CD4-positive, alpha-beta T cell treated with Interleukin-15 for 1 hour (primary cell): ENCODE measurements at regions not wholly inside any gene's neighbourhood (a gene's known extent, or its start where the extent isn't known, plus 50 kb on each side); places are given as distances from the start of the nearest gene placed in this dataset.

Experiments
- DNase-seq: peaks from one replicate; pipeline ENCODE4 v3.0.0-alpha.2; 2020

DNA sequence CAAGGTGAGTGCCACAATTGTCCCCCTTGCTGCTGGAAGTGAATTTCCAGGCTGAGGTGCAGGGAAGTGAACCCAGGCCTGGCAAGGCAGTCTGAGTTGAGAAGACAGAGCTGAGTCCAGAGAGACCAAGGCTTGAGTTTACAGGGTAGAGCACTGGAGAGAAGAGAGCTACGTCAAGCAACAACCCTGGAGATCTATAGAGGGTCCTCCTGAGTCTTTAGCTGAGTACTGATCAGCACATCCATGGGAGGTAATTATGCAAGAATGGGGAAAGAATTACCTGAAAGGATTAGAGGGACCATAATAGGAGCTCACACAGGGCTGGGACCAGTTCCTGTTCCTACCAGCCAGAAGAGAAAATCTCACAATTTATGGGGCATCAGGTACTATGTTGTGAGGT lies 190.7 kb downstream of the NEDD1 start:
- no peak for DNase-seq

DNA sequence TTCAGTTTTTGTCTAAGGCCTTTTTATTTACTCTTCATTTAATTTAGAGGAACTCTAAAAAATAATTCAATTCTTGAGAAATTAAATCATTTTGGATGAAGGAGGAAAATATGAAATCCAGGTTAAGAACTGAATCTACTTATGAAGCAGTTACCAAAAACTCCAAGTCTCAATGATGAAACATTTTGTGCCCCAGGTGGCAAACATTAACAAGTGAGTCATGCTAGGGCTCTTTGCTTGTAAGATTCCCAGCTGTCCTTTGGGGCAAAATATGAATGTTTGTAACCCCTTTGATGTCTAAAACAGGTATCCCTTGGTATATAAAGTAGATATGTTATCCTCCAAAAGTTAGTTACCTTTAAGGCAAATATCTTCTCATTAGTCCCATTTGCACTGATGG lies 202.4 kb downstream of the NEDD1 start:
- DNase-seq: no peak

DNA sequence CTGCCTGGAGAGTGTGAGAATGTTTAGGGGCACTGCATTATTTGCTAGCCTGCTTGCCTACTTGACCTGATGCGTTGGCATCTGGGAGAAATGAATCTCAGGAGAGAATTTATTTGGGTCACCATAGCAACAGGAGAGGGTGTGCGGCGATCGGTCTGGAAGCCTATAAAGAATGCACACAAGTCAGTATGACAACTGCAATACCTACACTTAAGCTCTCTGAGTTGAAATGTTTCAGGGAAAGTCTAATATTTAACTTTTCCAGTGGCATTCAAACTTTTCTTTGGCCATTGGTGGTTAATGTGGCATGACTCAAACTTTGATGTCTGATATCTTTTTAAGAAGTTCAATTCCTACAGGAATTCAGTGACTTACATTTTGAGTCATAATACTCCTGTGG lies 205.1 kb downstream of the NEDD1 start:
- no peak for DNase-seq

DNA sequence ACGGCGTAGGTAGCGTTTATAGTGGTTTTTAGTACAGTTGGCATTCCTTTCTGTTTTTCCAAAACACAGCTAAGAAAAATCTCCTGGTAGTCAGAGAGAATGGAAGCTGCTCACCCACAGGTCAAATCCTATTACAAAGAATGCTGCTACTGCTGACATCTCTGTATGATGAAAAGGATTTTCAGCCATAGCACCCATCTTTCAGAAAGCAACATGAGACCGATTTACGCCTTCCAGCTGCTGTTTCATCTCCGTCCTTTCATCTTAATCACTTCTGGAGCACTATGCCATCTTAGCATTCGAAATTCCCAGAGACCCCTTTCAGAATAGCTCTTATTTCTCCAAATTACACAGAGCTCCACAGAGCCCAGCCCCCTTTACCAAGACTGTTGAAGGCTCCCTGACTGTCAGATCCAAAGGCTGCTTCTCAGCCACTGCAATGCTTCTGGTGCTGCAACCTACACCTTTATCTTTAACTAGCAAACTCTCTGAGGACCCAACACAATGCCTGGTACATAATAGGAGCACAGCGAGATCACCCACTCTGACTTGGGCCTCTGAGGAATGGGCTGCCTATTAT lies 211.8 kb downstream of the NEDD1 start:
- no peak for DNase-seq

DNA sequence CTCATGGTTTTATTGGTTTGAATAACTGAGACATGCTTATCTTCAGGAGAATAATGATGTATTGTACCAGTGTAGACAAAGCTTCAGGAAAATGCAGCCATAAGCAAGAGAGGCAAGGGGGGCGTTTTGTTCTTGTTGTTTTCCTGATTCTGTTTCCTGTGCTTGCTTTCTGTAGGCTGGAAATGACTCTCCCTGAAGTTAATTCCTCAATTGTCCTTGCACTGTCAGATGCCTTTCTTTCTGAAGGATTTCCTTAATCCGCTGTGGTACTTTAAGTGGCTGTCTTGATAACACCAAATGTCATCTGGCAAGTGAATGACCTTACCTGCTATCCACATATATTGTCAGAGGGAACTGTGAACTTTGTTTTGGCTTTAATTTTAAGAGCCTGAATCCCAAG lies 220.0 kb downstream of the NEDD1 start:
- no peak for DNase-seq

DNA sequence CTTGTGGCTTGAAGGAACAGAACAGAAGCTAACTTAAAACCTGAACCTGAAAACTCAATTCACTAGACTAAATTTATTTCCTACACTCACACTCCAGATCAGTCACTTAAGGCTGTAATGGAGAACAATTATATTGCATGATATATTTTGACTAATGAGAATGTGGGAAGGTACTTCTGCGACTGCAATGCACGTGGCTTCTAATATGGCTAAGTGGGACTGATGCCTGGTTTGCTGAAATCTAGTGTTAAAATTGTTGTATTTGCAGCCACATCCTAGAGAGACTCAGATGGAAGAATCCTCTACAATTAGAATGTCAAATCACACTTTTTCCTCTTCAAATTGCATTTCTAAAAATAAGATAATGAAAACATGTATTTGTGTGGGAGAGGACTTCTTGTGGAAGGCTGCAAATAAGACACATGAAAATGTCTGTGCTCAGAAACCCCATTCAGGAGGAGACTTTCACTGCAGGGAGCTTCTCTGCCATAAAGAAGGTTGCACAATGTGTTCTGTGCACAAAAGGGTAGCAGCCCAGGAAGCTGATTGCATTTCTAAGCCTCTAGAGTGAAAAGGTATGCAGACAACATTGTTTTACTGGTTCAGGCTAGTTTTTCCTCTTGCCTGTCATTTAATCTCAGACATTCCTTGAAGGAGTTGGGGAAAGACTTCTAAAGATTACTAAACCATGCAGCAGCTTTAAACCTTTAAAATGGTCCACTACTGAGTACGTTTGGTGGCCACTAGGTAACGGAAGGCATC lies 224.3 kb downstream of the NEDD1 start:
- DNase-seq: no peak

DNA sequence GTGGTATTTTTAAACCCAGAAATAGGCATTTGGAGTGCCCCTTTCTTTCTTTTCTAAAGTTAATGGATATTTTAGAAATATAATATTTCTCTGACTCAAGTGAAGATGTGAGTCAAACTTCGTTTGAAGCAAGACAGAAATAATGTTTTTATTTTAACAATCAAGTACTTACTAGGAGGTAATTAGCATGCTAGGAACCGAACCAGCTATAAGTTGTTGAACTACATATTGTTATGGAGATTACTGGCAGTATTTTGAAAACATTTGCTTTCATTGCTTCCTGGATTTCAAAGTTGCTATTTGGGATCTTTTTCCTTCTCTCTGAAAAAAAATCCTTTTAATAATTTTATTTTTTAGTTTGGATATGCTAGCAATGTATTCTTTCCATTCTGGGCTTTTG lies 225.2 kb downstream of the NEDD1 start:
- DNase-seq: no peak

DNA sequence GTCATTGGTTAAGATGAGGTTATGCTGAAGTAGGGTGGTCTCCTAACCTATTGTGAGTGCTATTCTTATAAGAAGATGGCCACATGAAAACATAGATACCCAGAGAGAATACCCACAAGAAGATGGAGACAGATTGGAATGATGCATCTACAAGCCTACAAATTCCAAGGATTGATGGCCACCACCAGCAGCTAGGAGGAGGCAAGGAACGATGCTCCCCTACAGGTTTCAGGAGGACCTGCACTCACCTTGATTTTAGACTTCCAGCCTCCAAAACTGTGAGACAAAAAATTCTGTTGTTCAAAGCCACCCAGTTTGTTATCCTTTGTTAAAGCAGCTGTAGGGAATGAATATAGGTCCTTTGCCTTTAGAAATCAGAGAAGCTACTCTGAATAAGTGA lies 227.4 kb downstream of the NEDD1 start:
- no peak for DNase-seq

DNA sequence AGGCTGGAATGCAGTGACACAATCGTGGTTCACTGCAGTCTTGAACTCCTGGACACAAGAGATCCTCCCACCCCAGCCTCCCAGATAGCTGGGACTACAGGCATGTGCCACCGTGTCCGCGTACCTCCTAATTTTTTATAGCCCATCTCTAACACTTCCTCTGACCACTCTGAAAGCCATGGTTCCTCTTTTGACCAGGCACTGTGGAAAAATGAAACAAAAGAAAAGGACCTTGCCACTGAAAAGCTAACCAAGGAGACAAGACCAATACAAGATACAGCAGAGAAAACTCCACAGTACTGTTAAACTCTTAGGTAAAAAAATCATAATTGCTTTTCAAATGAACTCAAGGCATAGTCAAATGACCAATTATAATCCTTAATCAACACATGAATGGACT lies 233.3 kb downstream of the NEDD1 start:
- no peak for DNase-seq

DNA sequence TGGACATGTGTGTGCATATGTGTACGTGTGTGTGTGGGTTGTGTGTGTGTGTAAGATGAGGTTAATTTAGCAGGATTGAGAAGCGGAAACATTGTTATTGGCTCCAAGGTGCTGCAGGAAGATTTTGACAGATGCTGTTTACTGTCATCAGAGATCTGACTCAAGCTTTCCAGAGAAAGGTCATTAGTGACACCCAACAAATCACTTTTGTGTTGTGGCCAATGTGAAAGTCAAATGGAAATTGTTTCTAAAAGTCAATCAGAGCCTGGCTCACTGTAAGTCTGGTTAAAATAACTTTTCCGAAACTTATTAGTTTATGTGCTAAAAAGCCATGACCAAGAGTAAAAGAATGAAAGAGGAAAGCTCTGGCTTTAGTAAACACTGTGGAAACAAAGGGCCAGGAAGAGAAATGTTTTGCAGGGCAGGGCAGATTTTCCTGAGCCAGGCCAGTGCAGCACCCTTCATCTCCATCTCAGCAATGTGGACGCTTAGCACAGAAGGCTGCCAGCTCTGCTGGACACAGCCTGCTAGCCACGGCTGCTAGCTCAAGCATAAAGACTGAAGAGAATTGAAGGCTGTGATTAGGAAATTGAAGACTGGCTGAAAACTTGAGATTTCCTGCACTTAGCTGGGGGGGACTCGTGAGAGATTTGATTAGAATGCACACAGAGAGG lies 235.8 kb downstream of the NEDD1 start:
- DNase-seq: no peak

DNA sequence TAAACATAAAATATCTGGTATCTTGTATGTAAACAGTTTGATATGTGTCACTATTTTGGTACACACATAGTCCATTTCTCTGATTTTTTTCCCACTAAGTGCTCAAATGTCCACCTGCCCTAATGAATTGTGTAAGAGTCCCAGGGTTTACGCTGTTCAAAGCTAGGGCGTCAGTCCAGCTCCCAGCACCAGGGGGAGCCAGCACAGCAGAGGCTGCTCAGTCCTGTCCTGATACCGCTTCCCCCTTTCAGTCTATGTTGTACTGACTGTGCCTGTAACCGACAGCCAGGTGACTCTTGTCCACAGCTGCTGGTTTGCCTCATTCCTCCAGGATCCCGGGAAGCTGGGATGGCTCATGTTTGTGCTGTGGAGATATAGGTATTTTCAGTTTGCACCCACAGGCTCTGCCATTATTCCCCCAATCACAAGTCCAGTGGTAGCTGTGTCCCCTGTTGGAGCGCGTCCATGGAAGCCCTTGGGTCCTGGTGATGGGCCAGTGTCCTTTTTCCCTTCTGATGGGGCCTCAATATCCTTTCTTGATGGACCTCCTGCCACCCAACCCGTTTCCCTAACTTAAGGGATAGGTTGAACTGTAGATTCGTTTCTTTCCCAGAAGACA lies 242.0 kb downstream of the NEDD1 start:
- DNase-seq: peak; percentile 40

DNA sequence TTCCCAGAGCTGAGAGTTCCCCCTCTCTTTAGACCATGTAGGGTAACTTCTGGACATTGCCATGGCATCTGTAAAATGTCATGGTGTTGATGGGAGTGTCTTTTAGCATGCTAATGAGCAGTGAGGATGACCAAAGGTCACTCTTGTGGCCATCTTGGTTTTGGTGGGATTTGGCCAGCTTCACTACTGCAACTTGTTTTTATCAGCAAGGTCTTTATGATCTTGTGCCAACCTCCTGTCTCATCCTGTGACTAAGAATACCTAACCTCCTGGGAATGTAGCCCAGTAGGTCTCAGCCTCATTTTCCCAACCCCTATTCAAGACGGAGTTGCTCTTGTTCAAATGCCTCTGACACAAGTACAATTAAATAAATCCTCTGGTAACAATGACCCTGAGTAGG lies 244.4 kb downstream of the NEDD1 start:
- no peak for DNase-seq

DNA sequence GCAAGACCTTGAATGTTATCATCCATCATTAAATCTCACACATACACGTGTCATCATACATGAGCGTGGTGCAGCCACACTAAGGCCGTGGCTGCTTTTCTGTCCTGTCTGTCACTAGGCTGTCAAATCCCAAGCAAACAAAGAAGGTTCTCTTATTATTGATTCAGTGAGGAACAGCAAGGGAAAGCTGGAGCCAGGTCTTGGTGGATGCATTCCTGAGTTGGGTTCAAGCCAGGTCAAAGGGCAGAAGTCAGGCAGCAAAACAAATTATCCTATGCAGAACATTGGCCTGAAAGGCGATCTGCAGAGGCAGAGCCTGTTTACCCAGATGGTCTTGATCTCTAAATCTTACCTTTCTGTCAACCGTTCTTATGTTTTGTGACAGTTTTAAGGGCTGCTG lies 252.3 kb downstream of the NEDD1 start:
- no peak for DNase-seq

DNA sequence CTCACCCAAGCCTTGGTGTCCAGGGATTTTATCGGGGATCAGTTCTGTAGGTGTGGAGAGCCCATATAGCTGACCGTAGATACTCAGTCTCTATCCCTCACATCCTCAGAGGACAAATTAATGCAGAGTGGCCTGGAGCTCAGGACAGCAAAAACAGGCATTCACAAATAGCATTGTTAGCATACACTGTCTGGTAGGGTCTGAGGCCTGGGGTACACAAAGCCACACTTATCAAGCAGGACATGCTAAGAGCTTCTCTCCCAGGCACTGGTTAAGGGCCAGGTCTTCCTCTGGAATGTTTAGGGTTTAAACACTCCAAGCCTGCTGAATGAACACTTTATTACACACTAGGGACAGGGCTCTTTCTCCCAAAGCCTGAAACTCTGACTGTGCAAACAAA lies 253.2 kb downstream of the NEDD1 start:
- no peak for DNase-seq

DNA sequence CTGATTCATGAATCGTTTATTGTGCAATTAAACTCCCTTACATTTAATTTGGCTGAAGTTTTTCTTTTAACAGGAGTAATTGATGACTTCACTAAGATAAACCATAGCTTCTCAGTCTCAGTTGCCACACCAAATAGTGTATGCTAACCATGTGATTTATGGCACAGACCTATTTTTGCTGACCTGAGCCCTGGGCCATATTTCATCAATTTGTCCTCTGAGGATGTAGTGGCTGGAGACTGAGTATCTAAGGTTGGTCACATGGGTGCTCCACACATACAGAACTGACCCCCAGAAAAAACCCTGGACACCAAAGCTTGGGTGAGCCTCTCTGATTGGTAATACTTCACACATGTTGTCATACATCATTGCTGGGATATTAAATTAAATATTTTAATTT lies 255.1 kb downstream of the NEDD1 start:
- DNase-seq: no peak

DNA sequence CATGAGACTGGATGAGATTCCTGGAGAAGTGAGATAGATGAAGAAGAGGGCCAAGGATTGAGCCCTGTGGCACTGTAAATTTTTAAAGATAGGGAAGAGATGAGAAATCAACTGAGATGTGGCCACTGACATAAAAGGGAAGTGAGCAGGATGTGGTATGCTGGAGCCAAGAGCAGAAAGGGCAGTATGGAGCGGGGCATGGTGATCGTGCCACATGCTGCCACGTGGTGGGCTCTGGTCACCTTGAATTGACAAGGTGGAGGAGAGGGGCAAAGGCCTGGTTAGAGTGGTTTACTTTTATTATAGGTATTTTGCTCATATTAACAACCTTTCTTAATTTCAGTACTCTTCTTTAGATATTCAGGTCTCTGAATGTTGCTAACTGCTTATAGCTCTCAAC lies 257.9 kb downstream of the NEDD1 start:
- no peak for DNase-seq

DNA sequence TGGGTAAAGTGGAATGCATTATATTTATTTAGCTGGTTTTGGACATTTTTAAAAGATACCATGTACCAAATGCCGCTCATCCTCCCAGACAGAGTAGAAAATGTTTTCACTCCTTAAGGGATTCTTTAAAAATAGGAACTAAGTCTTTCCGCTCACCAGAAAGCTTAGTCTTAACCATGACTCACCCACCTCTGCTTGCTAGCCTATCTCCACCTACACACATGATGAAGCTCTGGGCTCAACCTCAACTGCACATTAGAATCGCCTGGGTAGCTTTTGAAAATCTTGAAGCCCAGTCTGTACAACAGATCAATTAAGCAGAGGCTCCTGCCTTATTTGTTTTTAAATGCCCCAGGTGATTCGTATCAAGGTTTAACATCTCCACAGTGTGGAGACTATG lies 260.5 kb downstream of the NEDD1 start:
- DNase-seq: no peak

DNA sequence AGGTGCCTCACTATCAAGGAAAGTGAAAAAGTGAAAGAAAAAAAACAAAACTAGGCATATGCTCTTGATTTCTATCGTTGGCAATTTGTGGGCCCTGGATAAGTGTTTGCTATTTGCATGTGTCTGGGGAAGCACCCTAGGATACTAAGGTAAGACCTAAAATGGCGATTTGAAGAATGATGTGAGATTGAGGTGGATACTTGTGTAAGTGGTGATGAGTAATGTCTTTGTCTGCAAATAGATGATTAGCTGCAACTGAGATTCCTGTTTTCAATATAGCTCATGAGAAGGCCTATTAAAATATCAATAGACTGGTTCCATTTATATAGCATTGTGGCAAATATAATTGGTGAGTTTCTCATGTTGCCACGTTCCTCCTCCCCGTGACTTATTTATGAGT lies 261.7 kb downstream of the NEDD1 start:
- no peak for DNase-seq

DNA sequence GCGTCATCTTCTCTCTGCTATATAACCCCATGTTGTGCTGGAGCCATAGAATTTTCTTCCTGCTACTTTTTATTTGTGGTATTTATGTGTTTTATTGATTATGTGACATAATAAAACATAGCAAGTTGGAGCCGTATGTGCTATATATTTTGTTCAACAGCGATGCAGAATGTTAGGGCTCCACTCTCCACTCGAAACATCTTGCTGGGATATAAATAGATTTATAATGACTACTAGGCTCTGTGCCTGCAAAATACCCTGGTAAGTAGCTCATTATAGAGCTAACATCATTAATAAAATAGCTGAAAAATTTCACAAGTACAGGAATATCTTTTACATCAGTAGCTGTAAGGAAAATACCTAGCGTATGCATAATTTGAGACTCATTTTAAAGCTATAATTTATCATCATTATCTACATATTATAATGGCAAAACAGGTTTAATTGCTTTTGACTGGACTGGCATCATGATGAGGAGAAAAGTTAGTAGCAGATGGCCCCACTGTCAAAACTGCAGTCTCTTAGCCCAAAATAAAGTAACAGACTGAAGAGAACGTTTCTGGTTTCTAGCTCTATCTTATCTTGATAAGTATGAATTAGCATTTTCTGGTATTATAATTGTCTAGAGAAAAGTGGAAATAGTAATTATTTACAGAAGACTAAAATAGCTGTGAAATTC lies 263.0 kb downstream of the NEDD1 start:
- no peak for DNase-seq

DNA sequence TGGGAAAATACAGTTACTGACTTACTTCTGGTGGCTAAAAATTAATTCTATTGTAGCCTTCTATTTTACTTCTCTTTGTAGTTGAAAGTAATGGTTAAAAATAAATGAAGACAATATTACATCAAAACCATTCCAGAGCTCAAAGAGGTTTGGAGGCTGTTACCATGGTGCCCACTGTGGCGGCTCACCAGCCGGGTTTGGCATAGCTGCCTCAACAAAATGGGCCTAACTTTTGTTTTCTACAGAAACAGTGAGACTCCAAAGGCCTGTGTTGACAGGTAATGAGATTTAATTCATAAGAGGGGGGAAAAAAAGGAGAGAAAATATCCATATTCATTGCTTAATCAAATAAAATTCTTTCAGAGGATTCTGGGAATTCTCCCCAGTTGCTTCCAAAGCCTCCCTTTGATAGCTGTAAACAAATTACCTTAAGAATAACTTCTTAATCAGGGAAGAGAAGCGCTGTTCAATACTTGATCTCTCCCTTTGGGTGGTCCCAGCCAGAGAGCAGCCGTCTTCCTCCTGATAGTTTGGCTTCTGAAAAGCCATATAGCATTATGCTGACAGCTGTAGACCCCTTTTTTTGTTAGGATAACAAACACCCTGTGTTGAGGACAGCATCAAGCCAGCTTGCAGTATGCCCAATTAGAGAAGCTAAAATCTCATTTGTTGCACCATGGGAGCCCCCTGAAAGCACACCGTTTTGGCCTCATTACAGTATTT lies 266.8 kb downstream of the NEDD1 start:
- DNase-seq: no peak

DNA sequence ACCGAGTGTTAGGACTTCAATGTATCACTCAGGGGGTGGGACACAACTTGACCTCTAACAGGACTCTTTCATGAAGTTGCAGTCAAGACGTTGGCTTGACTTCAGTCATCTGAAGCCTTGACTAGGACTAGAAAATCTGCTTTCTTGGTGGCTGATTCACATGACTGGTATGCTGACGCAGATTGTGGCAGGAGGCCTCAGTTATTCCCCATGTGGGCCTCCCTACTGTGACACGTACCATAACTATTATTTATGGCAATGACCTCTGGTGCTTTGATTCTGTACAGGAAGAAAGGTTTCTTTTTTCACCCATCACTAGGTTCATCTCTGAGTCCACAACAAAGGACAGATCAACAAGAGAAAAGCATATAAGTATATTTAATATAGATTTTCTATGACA lies 270.4 kb downstream of the NEDD1 start:
- no peak for DNase-seq

DNA sequence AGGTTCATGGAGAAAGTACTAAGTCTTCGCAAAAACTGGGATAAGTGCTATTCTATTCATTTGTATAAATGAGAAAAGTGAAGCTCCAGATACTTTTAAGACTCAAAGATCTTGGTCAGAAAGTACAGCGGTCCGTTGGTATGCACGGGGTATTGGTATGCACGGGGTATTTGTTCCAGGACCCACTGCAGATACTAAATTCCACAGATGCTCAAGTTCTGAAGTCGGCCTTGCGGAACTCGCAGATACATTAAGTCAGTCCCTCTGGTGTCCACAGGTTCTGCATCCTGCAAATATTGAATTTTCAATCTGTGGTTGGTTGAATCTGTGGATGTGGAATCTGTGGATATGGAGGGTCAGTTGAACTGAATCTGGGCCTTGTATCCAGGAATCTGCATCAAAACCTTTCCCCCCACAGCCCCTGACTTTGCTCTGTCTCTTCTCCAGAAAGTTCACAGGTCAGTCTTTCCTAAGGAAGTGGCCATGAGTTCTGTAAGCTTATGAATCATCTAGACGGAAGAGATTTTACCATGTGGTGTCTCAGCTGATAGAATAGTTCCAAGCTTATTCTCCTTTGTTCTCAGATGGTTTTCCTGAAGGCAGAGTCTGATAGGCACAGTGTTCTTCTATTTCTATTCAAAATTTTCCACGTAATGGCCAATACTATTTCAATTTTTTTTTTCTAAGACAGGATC lies 274.7 kb downstream of the NEDD1 start:
- DNase-seq: no peak
